ENCODE measurements at regions not wholly inside any gene's neighbourhood (a gene's known extent, or its start where the extent isn't known, plus 50 kb on each side); places are given as distances from the start of the nearest gene placed in this dataset.
"Not testable (repeated sequence)": the region's sequence is repeated elsewhere in the genome, so short reads cannot be mapped to it uniquely, and the experiment has no call there.

GRCh38 chr3:181330821-181331563, 341.5 kb upstream of the DNAJC19 start:
- no peak for DNase-seq (ENCODE audit: low read depth, low spot score)

- no peak for DNase-seq (ENCODE audit: low read depth, low spot score)
Measured at GRCh38 chr3:181330257-181330656, 340.7 kb upstream of the DNAJC19 start.

GRCh38 chr3:181329024-181329423, 339.5 kb upstream of the DNAJC19 start:
- DNase-seq (ENCODE audit: low read depth, low spot score) = no peak

GRCh38 chr3:181328346-181328745, 338.8 kb upstream of the DNAJC19 start:
- DNase-seq (ENCODE audit: low read depth, low spot score) = no peak

- no peak for DNase-seq (ENCODE audit: low read depth, low spot score)
Measured at GRCh38 chr3:181327349-181327748, 337.8 kb upstream of the DNAJC19 start.

- DNase-seq (ENCODE audit: low read depth, low spot score) = peak; percentile 1
Measured at GRCh38 chr3:181326637-181327223, 337.2 kb upstream of the DNAJC19 start.

GRCh38 chr3:181324516-181324915, 335.0 kb upstream of the DNAJC19 start:
- DNase-seq (ENCODE audit: low read depth, low spot score) = not testable (repeated sequence)

GRCh38 chr3:181318321-181318720, 328.8 kb upstream of the DNAJC19 start:
- DNase-seq (ENCODE audit: low read depth, low spot score) = no peak

GRCh38 chr3:181317508-181317907, 328.0 kb upstream of the DNAJC19 start:
- DNase-seq (ENCODE audit: low read depth, low spot score) = no peak

GRCh38 chr3:181316482-181316881, 326.9 kb upstream of the DNAJC19 start:
- no peak for DNase-seq (ENCODE audit: low read depth, low spot score)

GRCh38 chr3:181313335-181313734, 323.8 kb upstream of the DNAJC19 start:
- DNase-seq (ENCODE audit: low read depth, low spot score) = no peak

- no peak for DNase-seq (ENCODE audit: low read depth, low spot score)
Measured at GRCh38 chr3:181311186-181311585, 321.6 kb upstream of the DNAJC19 start.

GRCh38 chr3:181302960-181303359, 313.4 kb upstream of the DNAJC19 start:
- DNase-seq (ENCODE audit: low read depth, low spot score) = no peak

- DNase-seq (ENCODE audit: low read depth, low spot score) = no peak
Measured at GRCh38 chr3:181300033-181300432, 310.5 kb upstream of the DNAJC19 start.

- no peak for DNase-seq (ENCODE audit: low read depth, low spot score)
Measured at GRCh38 chr3:181298421-181298820, 308.9 kb upstream of the DNAJC19 start.

GRCh38 chr3:181292984-181293383, 303.4 kb upstream of the DNAJC19 start:
- DNase-seq (ENCODE audit: low read depth, low spot score) = no peak

- no peak for DNase-seq (ENCODE audit: low read depth, low spot score)
Measured at GRCh38 chr3:181290941-181291340, 301.4 kb upstream of the DNAJC19 start.

- no peak for DNase-seq (ENCODE audit: low read depth, low spot score)
Measured at GRCh38 chr3:181289306-181289705, 299.8 kb upstream of the DNAJC19 start.

GRCh38 chr3:181288145-181288544, 298.6 kb upstream of the DNAJC19 start:
- no peak for DNase-seq (ENCODE audit: low read depth, low spot score)

GRCh38 chr3:181279239-181279565, 289.7 kb upstream of the DNAJC19 start:
- DNase-seq (ENCODE audit: low read depth, low spot score) = no peak

GRCh38 chr3:181278468-181279238, 289.1 kb upstream of the DNAJC19 start:
- no peak for DNase-seq (ENCODE audit: low read depth, low spot score)

GRCh38 chr3:181276358-181276896, 286.9 kb upstream of the DNAJC19 start:
- DNase-seq (ENCODE audit: low read depth, low spot score) = no peak

Measured in pulmonary artery endothelial cell (primary cell).